Mucosa of rectum (tissue), 2 donors: ENCODE measurements at regions not wholly inside any gene's neighbourhood (a gene's known extent, or its start where the extent isn't known, plus 50 kb on each side); places are given as distances from the start of the nearest gene placed in this dataset.
"Not testable (repeated sequence)": the region's sequence is repeated elsewhere in the genome, so short reads cannot be mapped to it uniquely, and the experiment has no call there.

Experiments
- H3K27ac ChIP-seq, 2 donors: one replicate each; pipeline ENCODE4 v1.7.0; 2013; ENCODE audit warnings: inconsistent platforms in 2 of 2, low read depth in 2 of 2, low read length in 2 of 2
- H3K27me3 ChIP-seq, 2 donors: one replicate each; pipeline ENCODE4 v1.7.0; 2013; ENCODE audit warnings: low read length in 2 of 2; ENCODE audit not compliant: control insufficient read depth in 2 of 2, insufficient read depth in 2 of 2
- H3K36me3 ChIP-seq, 2 donors: one replicate each; pipeline ENCODE4 v1.7.0; 2013; ENCODE audit warnings: low read length in 2 of 2; ENCODE audit not compliant: control insufficient read depth in 2 of 2, insufficient read depth in 2 of 2
- H3K4me1 ChIP-seq, 2 donors: one replicate each; pipeline ENCODE4 v1.7.0; 2013; ENCODE audit warnings: low read length in 2 of 2, mild to moderate bottlenecking in 1 of 2; ENCODE audit not compliant: control insufficient read depth in 2 of 2, insufficient read depth in 2 of 2
- H3K4me3 ChIP-seq, 2 donors: one replicate each; pipeline ENCODE4 v1.7.0; 2013; ENCODE audit warnings: low read length in 2 of 2
- H3K9ac ChIP-seq, 2 donors: one replicate each; pipeline ENCODE4 v1.7.0; 2013; ENCODE audit warnings: low read length in 2 of 2, low read depth in 1 of 2, mild to moderate bottlenecking in 1 of 2
- H3K9me3 ChIP-seq, 2 donors: one replicate each; pipeline ENCODE4 v1.7.0; 2013; ENCODE audit warnings: low read length in 2 of 2; ENCODE audit not compliant: control insufficient read depth in 2 of 2
- donor health status: healthy.
- donor health status: Normal muscosa, but diverticular disease.

GRCh38 chr9:104323967-104324694 lies 179.9 kb upstream of the OR13F1 start:
- not testable (repeated sequence) for H3K27me3 ChIP-seq, H3K27ac ChIP-seq, H3K36me3 ChIP-seq, H3K9ac ChIP-seq, H3K9me3 ChIP-seq, H3K4me1 ChIP-seq
- H3K4me3 ChIP-seq, result peak overlapping the region in 1 of 2 donors; percentile 5

GRCh38 chr9:104326912-104327311 lies 177.2 kb upstream of the OR13F1 start:
- Histone ChIP-seq H3K9ac (no peak overlapping the region), H3K27me3 (no peaks in the 10 kb centered on the region), H3K4me1 (peaks cover 0 to 3% of the 10 kb centered on the region in 2 donors), H3K9me3 (no peaks in the 10 kb centered on the region), H3K36me3 (no peaks in the 10 kb centered on the region), H3K4me3 (no peak overlapping the region), H3K27ac (no peak overlapping the region)

- Histone ChIP-seq H3K4me3 (no peak overlapping the region), H3K36me3 (no peaks in the 10 kb centered on the region), H3K27me3 (no peaks in the 10 kb centered on the region), H3K9me3 (no peaks in the 10 kb centered on the region), H3K4me1 (peaks cover 0 to 3% of the 10 kb centered on the region in 2 donors), H3K9ac (no peak overlapping the region), H3K27ac (no peak overlapping the region)
Observed at GRCh38 chr9:104329245-104329644, 174.8 kb upstream of the OR13F1 start.

GRCh38 chr9:104330841-104331240 lies 173.2 kb upstream of the OR13F1 start:
- no peak overlapping the region for H3K9ac ChIP-seq
- H3K27ac ChIP-seq, result no peak overlapping the region
- H3K9me3 ChIP-seq, result peaks cover 0 to 3% of the 10 kb centered on the region in 2 donors
- H3K36me3 ChIP-seq, result no peaks in the 10 kb centered on the region
- no peaks in the 10 kb centered on the region for H3K27me3 ChIP-seq
- no peaks in the 10 kb centered on the region for H3K4me1 ChIP-seq
- no peak overlapping the region for H3K4me3 ChIP-seq

GRCh38 chr9:104334549-104334948 lies 169.5 kb upstream of the OR13F1 start:
- Histone ChIP-seq H3K27me3 (no peaks in the 10 kb centered on the region), H3K9me3 (peaks cover 0 to 3% of the 10 kb centered on the region in 2 donors), H3K4me1 (no peaks in the 10 kb centered on the region), H3K4me3 (no peak overlapping the region), H3K27ac (no peak overlapping the region), H3K36me3 (no peaks in the 10 kb centered on the region), H3K9ac (no peak overlapping the region)

GRCh38 chr9:104339692-104340091 lies 164.4 kb upstream of the OR13F1 start:
- no peak overlapping the region for H3K4me3 ChIP-seq
- H3K36me3 ChIP-seq, result no peaks in the 10 kb centered on the region
- peaks cover 0 to under 1% of the 10 kb centered on the region in 2 donors for H3K9me3 ChIP-seq
- no peaks in the 10 kb centered on the region for H3K4me1 ChIP-seq
- H3K9ac ChIP-seq, result no peak overlapping the region
- no peaks in the 10 kb centered on the region for H3K27me3 ChIP-seq
- H3K27ac ChIP-seq, result no peak overlapping the region

- Histone ChIP-seq H3K9me3 (no peaks in the 10 kb centered on the region), H3K27me3 (no peaks in the 10 kb centered on the region)
Observed at GRCh38 chr9:104342552-104342951, 161.5 kb upstream of the OR13F1 start.

GRCh38 chr9:104345061-104345460 lies 159.0 kb upstream of the OR13F1 start:
- H3K9me3 ChIP-seq, result no peaks in the 10 kb centered on the region
- no peak overlapping the region for H3K9ac ChIP-seq
- H3K36me3 ChIP-seq, result no peaks in the 10 kb centered on the region
- H3K4me1 ChIP-seq, result no peaks in the 10 kb centered on the region
- H3K4me3 ChIP-seq, result no peak overlapping the region
- H3K27ac ChIP-seq, result no peak overlapping the region
- H3K27me3 ChIP-seq, result no peaks in the 10 kb centered on the region

More at GRCh38 chr9:104342552-104342951, 161.5 kb upstream of the OR13F1 start:
- Histone ChIP-seq H3K4me1 (no peaks in the 10 kb centered on the region), H3K36me3 (no peaks in the 10 kb centered on the region), H3K27ac (no peak overlapping the region), H3K9ac (no peak overlapping the region), H3K4me3 (no peak overlapping the region)

- H3K4me3 ChIP-seq, result no peak overlapping the region
- no peaks in the 10 kb centered on the region for H3K4me1 ChIP-seq
- no peak overlapping the region for H3K9ac ChIP-seq
- no peaks in the 10 kb centered on the region for H3K27me3 ChIP-seq
- H3K27ac ChIP-seq, result no peak overlapping the region
- no peaks in the 10 kb centered on the region for H3K36me3 ChIP-seq
- H3K9me3 ChIP-seq, result no peaks in the 10 kb centered on the region
Observed at GRCh38 chr9:104350541-104350940, 153.5 kb upstream of the OR13F1 start.

- Histone ChIP-seq H3K27ac (no peak overlapping the region), H3K9ac (no peak overlapping the region), H3K27me3 (no peaks in the 10 kb centered on the region), H3K9me3 (no peaks in the 10 kb centered on the region), H3K4me1 (no peaks in the 10 kb centered on the region), H3K36me3 (no peaks in the 10 kb centered on the region), H3K4me3 (no peak overlapping the region)
Observed at GRCh38 chr9:104351726-104352125, 152.3 kb upstream of the OR13F1 start.
